Occipital lobe (tissue), 1 donor: ENCODE measurements at regions not wholly inside any gene's neighbourhood (a gene's known extent, or its start where the extent isn't known, plus 50 kb on each side); places are given as distances from the start of the nearest gene placed in this dataset.

Experiments used
- DNase-seq: peaks from one replicate; lab custom pipeline; 2025; lab: John Stamatoyannopoulos, UW

- no peak for DNase-seq
These were observed 168.2 kb upstream of the KCNMB2 start for GRCh38 chr3:178367817-178368617.

GRCh38 chr3:178369006-178369405 lies 167.2 kb upstream of the KCNMB2 start:
- no peak for DNase-seq

GRCh38 chr3:178369811-178370210 lies 166.4 kb upstream of the KCNMB2 start:
- DNase-seq, result no peak

- no peak for DNase-seq
These were observed 165.8 kb upstream of the KCNMB2 start for GRCh38 chr3:178370387-178370786.

- DNase-seq, result no peak
These were observed 154.7 kb upstream of the KCNMB2 start for GRCh38 chr3:178381555-178381954.

GRCh38 chr3:178381971-178382448 lies 154.2 kb upstream of the KCNMB2 start:
- DNase-seq, result no peak

- no peak for DNase-seq
These were observed 153.7 kb upstream of the KCNMB2 start for GRCh38 chr3:178382449-178383061.

- DNase-seq, result no peak
These were observed 151.7 kb upstream of the KCNMB2 start for GRCh38 chr3:178384321-178385230.

- peak; percentile 1 for DNase-seq
These were observed 150.8 kb upstream of the KCNMB2 start for GRCh38 chr3:178385280-178385952.

GRCh38 chr3:178386401-178386800 lies 149.8 kb upstream of the KCNMB2 start:
- DNase-seq, result no peak

- DNase-seq, result no peak
These were observed 149.4 kb upstream of the KCNMB2 start for GRCh38 chr3:178386880-178387279.

GRCh38 chr3:178388473-178388872 lies 147.8 kb upstream of the KCNMB2 start:
- DNase-seq, result no peak

GRCh38 chr3:178389258-178389657 lies 147.0 kb upstream of the KCNMB2 start:
- DNase-seq, result no peak

- no peak for DNase-seq
These were observed 143.7 kb upstream of the KCNMB2 start for GRCh38 chr3:178392511-178392926.

- DNase-seq, result no peak
These were observed 143.1 kb upstream of the KCNMB2 start for GRCh38 chr3:178393146-178393545.

- no peak for DNase-seq
These were observed 142.4 kb upstream of the KCNMB2 start for GRCh38 chr3:178393824-178394223.

GRCh38 chr3:178396318-178396717 lies 139.9 kb upstream of the KCNMB2 start:
- no peak for DNase-seq

GRCh38 chr3:178397202-178397601 lies 139.0 kb upstream of the KCNMB2 start:
- no peak for DNase-seq

GRCh38 chr3:178397836-178398235 lies 138.4 kb upstream of the KCNMB2 start:
- no peak for DNase-seq

- DNase-seq, result no peak
These were observed 131.3 kb upstream of the KCNMB2 start for GRCh38 chr3:178404961-178405360.

GRCh38 chr3:178405531-178405930 lies 130.7 kb upstream of the KCNMB2 start:
- no peak for DNase-seq
